ENCODE measurements at regions not wholly inside any gene's neighbourhood (a gene's known extent, or its start where the extent isn't known, plus 50 kb on each side); places are given as distances from the start of the nearest gene placed in this dataset.
"Not testable (repeated sequence)": the region's sequence is repeated elsewhere in the genome, so short reads cannot be mapped to it uniquely, and the experiment has no call there.

GRCh38 chr14:87034680-87035079 is 958.3 kb downstream of the GALC start:
- DNase-seq: no peak

- no peak for DNase-seq
Measured at GRCh38 chr14:87030197-87030596, 962.8 kb downstream of the GALC start.

- DNase-seq: not testable (repeated sequence)
Measured at GRCh38 chr14:87020106-87020505, 972.9 kb downstream of the GALC start.

GRCh38 chr14:87018294-87018693 is 974.7 kb downstream of the GALC start:
- no peak for DNase-seq

- DNase-seq: no peak
Measured at GRCh38 chr14:87017335-87017734, 975.6 kb downstream of the GALC start.

GRCh38 chr14:87014856-87015255 is 978.1 kb downstream of the GALC start:
- no peak for DNase-seq

GRCh38 chr14:87013583-87013982 is 979.4 kb downstream of the GALC start:
- DNase-seq: no peak

- DNase-seq: no peak
Measured at GRCh38 chr14:87008965-87009364, 984.0 kb downstream of the GALC start.

- DNase-seq: no peak
Measured at GRCh38 chr14:87005280-87005679, 987.7 kb downstream of the GALC start.

- no peak for DNase-seq
Measured at GRCh38 chr14:87002776-87003175, 990.2 kb downstream of the GALC start.

- no peak for DNase-seq
Measured at GRCh38 chr14:87001333-87001732, 991.6 kb downstream of the GALC start.

GRCh38 chr14:87000081-87000480 is 992.9 kb downstream of the GALC start:
- DNase-seq: no peak

GRCh38 chr14:86999036-86999435 is 993.9 kb downstream of the GALC start:
- DNase-seq: no peak

GRCh38 chr14:86997271-86997670 is 995.7 kb downstream of the GALC start:
- no peak for DNase-seq

- no peak for DNase-seq
Measured at GRCh38 chr14:86990396-86990795, 1002.6 kb downstream of the GALC start.

- no peak for DNase-seq
Measured at GRCh38 chr14:86989285-86989684, 1003.7 kb downstream of the GALC start.

GRCh38 chr14:86987966-86988365 is 1005.0 kb downstream of the GALC start:
- DNase-seq: no peak

GRCh38 chr14:86973177-86973576 is 1019.8 kb downstream of the GALC start:
- DNase-seq: no peak

GRCh38 chr14:86971292-86971691 is 1021.7 kb downstream of the GALC start:
- no peak for DNase-seq

GRCh38 chr14:86961106-86961716 is 1031.8 kb downstream of the GALC start:
- no peak for DNase-seq

- no peak for DNase-seq
Measured at GRCh38 chr14:86955771-86956354, 1037.1 kb downstream of the GALC start.

- DNase-seq: no peak
Measured at GRCh38 chr14:86954623-86955022, 1038.4 kb downstream of the GALC start.

GRCh38 chr14:86946446-86946845 is 1046.5 kb downstream of the GALC start:
- no peak for DNase-seq

GRCh38 chr14:86944434-86944833 is 1048.5 kb downstream of the GALC start:
- no peak for DNase-seq

Data from stimulated activated CD8-positive, alpha-beta memory T cell treated with anti-CD3 and anti-CD28 coated beads, Interleukin-4, amount 100 ng/mL, for 48 hours (primary cell).